Upper lobe of right lung (tissue), 1 donor: ENCODE measurements at regions not wholly inside any gene's neighbourhood (a gene's known extent, or its start where the extent isn't known, plus 50 kb on each side); places are given as distances from the start of the nearest gene placed in this dataset.

Source experiments
- ATAC-seq: fragments of 200-7000 bp; cut with Tn5 transposase; one replicate; pipeline ENCODE4 v1.9.1; 2020; ENCODE audit warnings: mild to moderate bottlenecking, moderate library complexity
- DNase-seq: peaks from one replicate; pipeline ENCODE4 v3.0.0-alpha.2; 2020
- H3K27ac ChIP-seq: fragments of 200-600 bp; one replicate; pipeline ENCODE4 v1.8.0; 2022
- H3K27me3 ChIP-seq: fragments of 200-600 bp; one replicate; pipeline ENCODE4 v1.8.0; 2022; ENCODE audit warnings: mild to moderate bottlenecking
- H3K36me3 ChIP-seq: fragments of 200-600 bp; one replicate; pipeline ENCODE4 v1.8.0; 2022
- H3K4me1 ChIP-seq: fragments of 200-600 bp; one replicate; pipeline ENCODE4 v1.8.0; 2022
- H3K4me3 ChIP-seq: fragments of 200-600 bp; one replicate; pipeline ENCODE4 v1.8.0; 2022; ENCODE audit warnings: mild to moderate bottlenecking
- H3K9me3 ChIP-seq: fragments of 200-600 bp; one replicate; pipeline ENCODE4 v1.8.0; 2022
- intact Hi-C: fragments of 100-400 bp; cut with DNase I; formaldehyde crosslinking; loops from one replicate; pipeline ENCODE4 v1.11.0; 2022
- TF ChIP-seq, protein P1 (sequence below): fragments of 200-600 bp; IDR thresholded peaks from one replicate; pipeline ENCODE4 v1.8.0; 2022; ENCODE audit warnings: antibody characterized with exemption
- donor health status: DM: no; HTN: yes; CAD: no; lungs with severe emphysema.

DNA sequence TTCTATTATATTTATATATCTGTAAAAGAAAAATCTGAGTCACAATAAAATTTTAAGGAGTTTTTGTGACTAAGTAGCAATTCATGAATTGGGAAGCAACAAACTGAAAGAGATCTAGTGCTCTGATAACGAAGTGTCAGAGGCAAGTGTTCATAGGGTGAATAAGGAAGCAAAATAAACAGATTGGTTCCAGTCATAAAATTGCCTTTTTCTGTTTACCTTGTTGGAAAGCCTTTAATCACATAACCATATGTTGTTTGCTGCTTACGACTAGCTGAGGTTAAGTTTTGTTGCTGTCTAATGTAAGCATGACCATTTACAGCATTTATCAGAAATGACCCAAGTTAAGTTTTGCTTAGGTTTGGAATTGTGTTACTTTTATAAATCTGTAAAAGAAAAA, 358.9 kb downstream of the ARL6IP6 start:
- ATAC-seq = no peak
- DNase-seq = no peak

DNA sequence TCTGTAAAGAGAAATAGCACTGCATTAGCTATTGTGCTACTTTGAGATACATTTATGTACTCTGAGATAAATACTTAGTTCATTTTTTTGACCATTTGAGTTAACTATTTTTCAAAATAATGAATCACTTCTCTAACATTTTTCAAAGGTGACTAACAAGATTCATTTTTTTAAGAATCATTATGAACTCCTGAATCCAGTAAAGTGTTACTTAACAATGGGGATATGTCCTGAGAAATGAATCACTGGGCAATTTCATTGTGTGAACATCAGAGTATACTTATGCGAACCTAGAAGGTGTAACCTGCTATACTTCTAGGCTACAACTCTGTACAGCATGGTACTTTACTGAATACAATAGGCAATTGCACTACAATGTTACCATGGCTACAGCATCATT, 355.8 kb downstream of the ARL6IP6 start:
- DNase-seq = no peak
- TF ChIP-seq, protein P1, sequence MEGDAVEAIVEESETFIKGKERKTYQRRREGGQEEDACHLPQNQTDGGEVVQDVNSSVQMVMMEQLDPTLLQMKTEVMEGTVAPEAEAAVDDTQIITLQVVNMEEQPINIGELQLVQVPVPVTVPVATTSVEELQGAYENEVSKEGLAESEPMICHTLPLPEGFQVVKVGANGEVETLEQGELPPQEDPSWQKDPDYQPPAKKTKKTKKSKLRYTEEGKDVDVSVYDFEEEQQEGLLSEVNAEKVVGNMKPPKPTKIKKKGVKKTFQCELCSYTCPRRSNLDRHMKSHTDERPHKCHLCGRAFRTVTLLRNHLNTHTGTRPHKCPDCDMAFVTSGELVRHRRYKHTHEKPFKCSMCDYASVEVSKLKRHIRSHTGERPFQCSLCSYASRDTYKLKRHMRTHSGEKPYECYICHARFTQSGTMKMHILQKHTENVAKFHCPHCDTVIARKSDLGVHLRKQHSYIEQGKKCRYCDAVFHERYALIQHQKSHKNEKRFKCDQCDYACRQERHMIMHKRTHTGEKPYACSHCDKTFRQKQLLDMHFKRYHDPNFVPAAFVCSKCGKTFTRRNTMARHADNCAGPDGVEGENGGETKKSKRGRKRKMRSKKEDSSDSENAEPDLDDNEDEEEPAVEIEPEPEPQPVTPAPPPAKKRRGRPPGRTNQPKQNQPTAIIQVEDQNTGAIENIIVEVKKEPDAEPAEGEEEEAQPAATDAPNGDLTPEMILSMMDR = no peak
- H3K27me3 ChIP-seq = no peaks in the 10 kb centered on the region
- intact Hi-C loops = no loop called here
- H3K27ac ChIP-seq = no peak overlapping the region
- no peak overlapping the region for H3K4me3 ChIP-seq
- H3K36me3 ChIP-seq = no peaks in the 10 kb centered on the region
- no peaks in the 10 kb centered on the region for H3K9me3 ChIP-seq
- no peak for ATAC-seq
- no peaks in the 10 kb centered on the region for H3K4me1 ChIP-seq

More for the DNA sequence above, 358.9 kb downstream of the ARL6IP6 start:
- intact Hi-C loops = no loop called here
- TF ChIP-seq, protein P1 = no peak
- no peaks in the 10 kb centered on the region for H3K9me3 ChIP-seq
- H3K36me3 ChIP-seq = no peaks in the 10 kb centered on the region
- no peak overlapping the region for H3K4me3 ChIP-seq
- H3K4me1 ChIP-seq = no peaks in the 10 kb centered on the region
- H3K27ac ChIP-seq = no peak overlapping the region
- no peaks in the 10 kb centered on the region for H3K27me3 ChIP-seq

DNA sequence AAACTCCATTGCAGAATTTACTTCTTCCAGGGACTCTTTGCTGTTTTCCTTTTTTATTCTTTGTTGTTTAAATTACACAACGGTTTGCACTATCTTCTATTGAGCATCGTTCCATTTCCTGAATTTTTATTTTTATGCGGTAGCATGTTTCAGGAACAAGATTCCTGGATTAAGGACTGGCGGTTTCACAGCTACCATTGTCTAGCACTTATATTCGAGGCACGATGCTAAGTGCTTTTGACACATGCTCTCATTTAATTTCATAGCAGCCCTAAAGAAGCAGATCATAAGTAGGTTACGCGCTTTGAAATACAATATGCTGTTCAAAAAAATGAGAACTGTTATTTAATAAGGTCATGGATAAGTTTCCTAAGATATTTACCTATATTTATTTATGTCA, 354.4 kb downstream of the ARL6IP6 start:
- TF ChIP-seq, protein P1 = no peak
- H3K27ac ChIP-seq = no peak overlapping the region
- H3K36me3 ChIP-seq = no peaks in the 10 kb centered on the region
- H3K9me3 ChIP-seq = no peaks in the 10 kb centered on the region
- no peak for ATAC-seq
- H3K27me3 ChIP-seq = no peaks in the 10 kb centered on the region
- H3K4me3 ChIP-seq = no peak overlapping the region
- DNase-seq = no peak
- no peaks in the 10 kb centered on the region for H3K4me1 ChIP-seq
- intact Hi-C loops = no loop called here

DNA sequence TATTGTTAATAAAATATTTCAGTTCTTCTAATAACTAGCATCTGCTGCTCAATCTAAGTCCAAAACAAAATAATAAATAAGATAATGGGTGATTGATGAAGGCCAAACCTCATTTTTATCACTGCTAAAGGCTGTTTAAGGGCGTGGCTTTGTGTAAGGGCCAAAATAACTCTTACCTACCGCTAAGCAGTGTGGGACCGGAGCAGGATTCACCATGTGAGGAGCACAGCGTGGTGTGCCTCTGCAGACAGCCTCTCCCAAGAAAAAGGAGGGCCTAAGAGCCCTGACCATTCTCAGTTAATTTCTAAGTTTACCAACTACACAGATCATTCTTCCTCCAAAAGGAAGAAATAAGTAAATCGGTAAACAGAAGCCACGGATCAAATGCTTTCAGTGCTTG, 353.7 kb downstream of the ARL6IP6 start:
- Histone ChIP-seq H3K36me3 (no peaks in the 10 kb centered on the region), H3K27ac (no peak overlapping the region), H3K27me3 (no peaks in the 10 kb centered on the region), H3K4me3 (no peak overlapping the region), H3K9me3 (no peaks in the 10 kb centered on the region), H3K4me1 (no peaks in the 10 kb centered on the region)
- DNase-seq (no peak), ATAC-seq (no peak)
- TF ChIP-seq, protein P1 = no peak
- intact Hi-C loops = no loop called here

DNA sequence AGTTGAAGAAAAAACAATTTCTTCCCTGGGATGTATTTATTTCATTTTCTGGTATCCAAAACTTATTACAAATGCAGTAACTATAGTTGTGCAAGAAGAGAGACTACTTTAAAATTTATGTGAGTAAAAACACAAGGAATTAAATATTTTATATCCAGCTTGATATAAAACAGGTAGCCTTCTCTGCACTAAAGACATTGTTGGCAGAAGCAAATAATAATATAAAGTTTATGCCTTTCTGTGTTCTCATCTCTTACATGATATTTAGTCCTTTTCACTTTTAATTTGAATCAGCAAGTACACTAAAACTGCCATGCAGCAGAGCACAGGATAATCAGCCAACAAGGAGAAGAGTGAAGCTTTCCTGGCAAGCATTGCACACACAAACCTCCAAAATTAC, 352.7 kb downstream of the ARL6IP6 start:
- no peaks in the 10 kb centered on the region for H3K4me1 ChIP-seq
- no peak for DNase-seq
- intact Hi-C loops = no loop called here
- TF ChIP-seq, protein P1 = no peak
- no peaks in the 10 kb centered on the region for H3K27me3 ChIP-seq
- H3K27ac ChIP-seq = no peak overlapping the region
- no peaks in the 10 kb centered on the region for H3K36me3 ChIP-seq
- H3K9me3 ChIP-seq = no peaks in the 10 kb centered on the region
- no peak overlapping the region for H3K4me3 ChIP-seq
- ATAC-seq = no peak

DNA sequence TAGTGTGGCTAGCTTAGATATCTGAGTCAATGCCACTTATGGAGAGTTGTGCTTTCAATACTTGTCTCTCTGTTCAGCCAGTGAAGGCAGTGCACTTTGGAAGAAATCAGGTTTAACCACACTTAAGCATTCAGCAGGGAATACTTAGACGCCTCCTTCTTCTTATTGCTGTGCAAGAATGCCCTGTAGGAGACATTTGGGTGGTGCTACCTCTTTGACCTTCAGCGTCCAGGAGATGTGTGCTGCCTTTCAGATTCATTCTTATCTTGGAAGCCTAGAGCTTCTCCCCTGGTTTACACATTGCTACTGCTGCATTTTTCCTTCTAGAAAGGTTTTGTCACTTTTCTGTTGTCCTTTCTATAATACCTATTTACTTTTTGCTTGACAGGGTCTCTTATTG, 350.5 kb downstream of the ARL6IP6 start:
- Histone ChIP-seq H3K4me1 (no peaks in the 10 kb centered on the region), H3K36me3 (no peaks in the 10 kb centered on the region), H3K27me3 (no peaks in the 10 kb centered on the region), H3K9me3 (no peaks in the 10 kb centered on the region), H3K4me3 (no peak overlapping the region), H3K27ac (no peak overlapping the region)
- intact Hi-C loops = no loop called here
- TF ChIP-seq, protein P1 = no peak
- ATAC-seq (no peak), DNase-seq (no peak)
